Stimulated activated CD4-positive, alpha-beta T cell treated with anti-CD3 and anti-CD28 coated beads, Interleukin-15, amount 100 ng/mL, for 48 hours (primary cell): ENCODE measurements at regions not wholly inside any gene's neighbourhood (a gene's known extent, or its start where the extent isn't known, plus 50 kb on each side); places are given as distances from the start of the nearest gene placed in this dataset.

Experiments
- DNase-seq, 2 donors: peaks; one replicate each; pipeline ENCODE4 v3.0.0-alpha.2; 2020; ENCODE audit warnings: low read depth in 2 of 2

GRCh38 chr12:38977132-38977531 lies 71.7 kb upstream of the CPNE8 start:
- DNase-seq, result no peak

DNA sequence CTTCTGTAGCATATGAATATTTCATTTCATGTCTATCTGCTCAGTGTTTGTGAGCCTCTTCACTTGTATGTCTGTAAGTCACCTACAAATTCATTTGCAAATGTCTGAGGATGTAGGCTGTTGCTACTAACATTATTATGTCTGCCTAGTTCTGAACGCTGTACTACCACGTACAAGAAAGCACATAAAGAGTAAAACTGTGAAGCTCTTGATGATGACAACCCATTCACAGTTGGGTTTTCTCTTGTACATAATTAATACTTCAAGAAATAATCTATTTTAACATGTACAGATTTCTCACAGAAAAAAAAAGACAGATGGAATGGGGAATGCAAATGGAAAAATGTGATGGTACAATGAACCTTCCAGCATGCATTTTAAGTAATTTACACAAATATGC lies 64.3 kb upstream of the CPNE8 start:
- DNase-seq, result no peak

GRCh38 chr12:38961683-38962082 lies 56.3 kb upstream of the CPNE8 start:
- no peak for DNase-seq

GRCh38 chr12:38961012-38961411 lies 55.6 kb upstream of the CPNE8 start:
- no peak for DNase-seq

GRCh38 chr12:38956337-38956736 lies 50.9 kb upstream of the CPNE8 start:
- DNase-seq, result no peak
